Left lung (tissue), 4 donors: ENCODE measurements at regions not wholly inside any gene's neighbourhood (a gene's known extent, or its start where the extent isn't known, plus 50 kb on each side); places are given as distances from the start of the nearest gene placed in this dataset.

Experiments
- ATAC-seq: fragments of 200-7000 bp; cut with Tn5 transposase; one replicate; pipeline ENCODE4 v1.9.1; 2020; ENCODE audit warnings: moderate library complexity
- DNase-seq, 4 donors: peaks; one replicate each; pipeline ENCODE4 v3.0.0-alpha.2; 2013 to 2020
- H3K27ac ChIP-seq, 2 donors: fragments of 200-600 bp; sonication (generic) in 1 of 2; one replicate each; pipeline versions ENCODE4 v1.5.0 to v1.8.0; 2020 to 2021
- H3K27me3 ChIP-seq, 2 donors: fragments of 200-600 bp; sonication (generic) in 1 of 2; one replicate each; pipeline versions ENCODE4 v1.5.0 to v1.8.0; 2020 to 2021
- H3K36me3 ChIP-seq, 2 donors: fragments of 200-600 bp; sonication (generic) in 1 of 2; one replicate each; pipeline versions ENCODE4 v1.5.0 to v1.8.0; 2020 to 2021
- H3K4me1 ChIP-seq, 2 donors: fragments of 200-600 bp; one replicate each; pipeline ENCODE4 v1.8.0; 2021
- H3K4me3 ChIP-seq, 2 donors: fragments of 200-600 bp; sonication (generic) in 1 of 2; one replicate each; pipeline versions ENCODE4 v1.5.0 to v1.8.0; 2020 to 2021; ENCODE audit warnings: mild to moderate bottlenecking in 1 of 2
- H3K9me3 ChIP-seq, 2 donors: fragments of 200-600 bp; sonication (generic) in 1 of 2; one replicate each; pipeline versions ENCODE4 v1.5.0 to v1.8.0; 2020 to 2021
- intact Hi-C, 2 donors: fragments of 100-400 bp; cut with DNase I; formaldehyde crosslinking; loops; one replicate each; pipeline versions ENCODE4 v1.11.2 to v1.14.2; 2022
- TF ChIP-seq, protein P1 (sequence below), 2 donors: fragments of 200-600 bp; sonication (generic) in 1 of 2; IDR thresholded peaks; one replicate each; pipeline versions ENCODE4 v1.5.0 to v1.8.0; 2021; ENCODE audit warnings: antibody characterized with exemption in 2 of 2
- donor health status: DM: no; HTN: yes; CAD: no.
- donor health status: DM: no; HTN: no; CAD: no.

DNA sequence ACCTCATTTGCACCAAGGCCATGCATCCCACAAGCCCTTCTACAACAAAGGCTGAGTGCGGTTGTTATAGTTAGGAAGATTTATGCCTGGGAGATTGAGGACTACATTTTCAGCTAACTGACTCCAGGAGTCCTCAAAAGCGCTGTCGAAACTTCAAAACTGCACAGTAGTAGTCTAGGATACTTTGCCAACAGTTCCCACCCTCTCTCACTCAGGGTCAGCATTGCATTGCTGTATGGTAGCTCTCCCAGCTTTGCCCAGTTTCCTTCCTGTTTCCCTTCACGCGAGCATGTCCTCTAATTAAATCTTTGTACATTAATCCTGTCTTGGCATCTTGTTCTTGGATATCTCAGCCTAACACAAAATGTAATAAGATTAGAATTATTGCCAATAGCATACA, 420.6 kb upstream of the UBE2E3 start:
- no peaks in the 10 kb centered on the region for H3K9me3 ChIP-seq
- no peak overlapping the region for H3K27ac ChIP-seq
- intact Hi-C loops: no loop called here
- H3K4me1 ChIP-seq: no peaks in the 10 kb centered on the region
- TF ChIP-seq, protein P1, sequence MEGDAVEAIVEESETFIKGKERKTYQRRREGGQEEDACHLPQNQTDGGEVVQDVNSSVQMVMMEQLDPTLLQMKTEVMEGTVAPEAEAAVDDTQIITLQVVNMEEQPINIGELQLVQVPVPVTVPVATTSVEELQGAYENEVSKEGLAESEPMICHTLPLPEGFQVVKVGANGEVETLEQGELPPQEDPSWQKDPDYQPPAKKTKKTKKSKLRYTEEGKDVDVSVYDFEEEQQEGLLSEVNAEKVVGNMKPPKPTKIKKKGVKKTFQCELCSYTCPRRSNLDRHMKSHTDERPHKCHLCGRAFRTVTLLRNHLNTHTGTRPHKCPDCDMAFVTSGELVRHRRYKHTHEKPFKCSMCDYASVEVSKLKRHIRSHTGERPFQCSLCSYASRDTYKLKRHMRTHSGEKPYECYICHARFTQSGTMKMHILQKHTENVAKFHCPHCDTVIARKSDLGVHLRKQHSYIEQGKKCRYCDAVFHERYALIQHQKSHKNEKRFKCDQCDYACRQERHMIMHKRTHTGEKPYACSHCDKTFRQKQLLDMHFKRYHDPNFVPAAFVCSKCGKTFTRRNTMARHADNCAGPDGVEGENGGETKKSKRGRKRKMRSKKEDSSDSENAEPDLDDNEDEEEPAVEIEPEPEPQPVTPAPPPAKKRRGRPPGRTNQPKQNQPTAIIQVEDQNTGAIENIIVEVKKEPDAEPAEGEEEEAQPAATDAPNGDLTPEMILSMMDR (IDR thresholded peaks at IDR 0.05): no peak
- ATAC-seq: no peak
- no peak overlapping the region for H3K4me3 ChIP-seq
- H3K36me3 ChIP-seq: no peaks in the 10 kb centered on the region
- no peaks in the 10 kb centered on the region for H3K27me3 ChIP-seq
- DNase-seq: peak in 1 of 4 donors; percentile 3

DNA sequence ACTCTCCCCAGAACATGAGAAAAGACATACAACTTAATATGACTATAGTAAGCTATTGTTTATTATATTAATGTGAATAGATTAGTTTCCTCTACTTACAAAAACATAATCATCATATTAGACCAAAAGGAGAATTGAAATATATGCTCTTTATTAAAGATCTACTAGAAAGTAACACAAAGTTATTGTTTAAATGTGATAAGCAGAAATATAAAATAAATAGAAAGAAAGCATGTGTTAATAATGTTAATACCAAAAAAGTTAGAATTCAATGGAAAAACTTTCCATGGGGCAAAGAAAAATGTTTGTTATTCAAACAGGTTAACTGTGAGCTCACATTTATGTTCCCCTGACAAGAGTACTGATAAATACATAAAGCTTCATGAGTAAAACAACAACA, 421.4 kb upstream of the UBE2E3 start:
- no peak for DNase-seq
- no peak overlapping the region for H3K27ac ChIP-seq
- no peak overlapping the region for H3K4me3 ChIP-seq
- no peaks in the 10 kb centered on the region for H3K27me3 ChIP-seq
- H3K4me1 ChIP-seq: no peaks in the 10 kb centered on the region
- TF ChIP-seq, protein P1 (IDR thresholded peaks at IDR 0.05): no peak
- intact Hi-C loops: no loop called here
- no peaks in the 10 kb centered on the region for H3K9me3 ChIP-seq
- no peaks in the 10 kb centered on the region for H3K36me3 ChIP-seq
- ATAC-seq: no peak

DNA sequence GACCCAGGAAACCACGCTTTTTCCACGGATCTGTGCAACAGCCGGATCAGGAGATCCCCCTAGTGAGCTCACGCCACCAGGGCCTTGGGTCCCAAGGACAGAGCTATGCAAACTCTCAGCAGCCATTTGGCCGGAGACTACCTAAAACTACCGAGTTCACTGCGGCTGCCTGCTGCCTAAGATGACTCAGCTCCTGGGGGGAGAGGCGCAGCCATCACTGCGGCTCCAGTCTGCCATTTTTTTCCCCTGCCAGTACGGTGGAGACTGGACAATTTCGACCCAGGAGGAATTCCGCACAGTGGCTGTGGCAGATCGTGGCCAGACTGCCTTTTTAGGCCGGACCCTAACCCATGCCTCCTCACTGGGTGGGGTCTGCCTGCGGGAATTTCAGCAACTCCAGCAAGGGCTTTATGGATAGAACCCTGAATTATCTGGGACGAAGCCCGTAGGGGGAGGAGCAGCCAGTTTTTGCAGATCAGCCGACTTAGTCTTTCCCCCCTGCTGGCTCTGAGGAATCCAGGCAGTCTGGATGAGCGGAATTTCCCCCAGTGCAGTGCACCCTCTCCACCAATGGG, 424.9 kb upstream of the UBE2E3 start:
- Histone ChIP-seq H3K4me3 (no peak overlapping the region), H3K27me3 (no peaks in the 10 kb centered on the region), H3K27ac (no peak overlapping the region), H3K4me1 (no peaks in the 10 kb centered on the region), H3K9me3 (no peaks in the 10 kb centered on the region), H3K36me3 (no peaks in the 10 kb centered on the region)
- ATAC-seq (no peak), DNase-seq (peak in 1 of 4 donors; percentile 43)
- TF ChIP-seq, protein P1 (IDR thresholded peaks at IDR 0.05): no peak
- intact Hi-C loops: no loop called here

DNA sequence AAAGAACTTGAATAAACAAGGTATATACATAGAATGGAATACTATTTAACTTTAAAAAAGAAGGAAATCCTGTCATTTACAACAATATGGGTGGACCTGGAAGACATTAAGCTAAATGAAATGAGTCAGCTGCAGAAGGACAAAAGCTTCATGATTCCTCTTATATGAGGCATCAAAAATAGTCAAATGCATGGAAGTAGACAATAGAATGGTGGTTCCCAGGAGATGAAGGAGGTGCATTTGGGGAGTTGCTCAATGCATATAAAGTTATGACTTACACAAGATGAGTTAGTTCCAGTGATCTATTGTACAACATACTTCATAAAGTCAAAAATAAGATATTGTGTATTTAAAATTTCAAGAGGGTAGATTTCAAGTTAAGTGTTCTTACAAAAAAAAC, 426.1 kb upstream of the UBE2E3 start:
- Histone ChIP-seq H3K9me3 (no peaks in the 10 kb centered on the region), H3K27ac (no peak overlapping the region), H3K4me3 (no peak overlapping the region), H3K36me3 (no peaks in the 10 kb centered on the region), H3K4me1 (no peaks in the 10 kb centered on the region), H3K27me3 (no peaks in the 10 kb centered on the region)
- TF ChIP-seq, protein P1 (IDR thresholded peaks at IDR 0.05): no peak
- intact Hi-C loops: no loop called here
- DNase-seq (no peak), ATAC-seq (no peak)

DNA sequence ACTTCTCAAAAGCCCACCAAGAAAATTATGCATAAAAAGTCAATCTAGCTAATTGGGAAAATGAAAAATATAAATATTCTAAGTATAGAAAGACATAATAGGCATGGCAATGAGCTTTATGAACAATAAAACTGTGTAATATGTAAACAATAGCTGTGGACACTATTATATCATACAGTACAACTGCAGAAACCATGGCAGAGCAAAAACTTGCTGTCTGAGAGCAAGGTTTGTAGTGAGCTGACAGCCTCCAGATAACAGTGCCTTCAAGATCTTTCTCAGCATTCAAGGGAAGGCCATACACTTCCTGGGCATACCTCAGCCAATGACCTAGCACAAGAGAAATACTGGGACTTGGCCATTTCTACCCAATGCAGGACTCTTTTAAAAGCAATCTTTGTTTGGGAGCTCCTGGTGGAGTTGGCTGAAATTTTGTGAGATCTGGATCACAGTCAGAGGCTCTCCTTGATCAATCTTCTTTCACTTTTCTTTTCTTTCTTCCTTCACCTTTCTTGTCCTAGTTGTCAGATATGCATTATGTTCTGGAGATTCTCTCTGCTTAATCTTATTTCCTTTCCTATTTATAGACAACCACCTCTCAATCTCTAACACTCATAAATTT, 427.2 kb upstream of the UBE2E3 start:
- Histone ChIP-seq H3K27ac (no peak overlapping the region), H3K9me3 (no peaks in the 10 kb centered on the region), H3K27me3 (no peaks in the 10 kb centered on the region), H3K4me3 (no peak overlapping the region), H3K36me3 (no peaks in the 10 kb centered on the region), H3K4me1 (no peaks in the 10 kb centered on the region)
- DNase-seq (no peak), ATAC-seq (no peak)
- intact Hi-C loops: no loop called here
- TF ChIP-seq, protein P1 (IDR thresholded peaks at IDR 0.05): no peak
